SK-N-MC (cell line): ENCODE measurements at regions not wholly inside any gene's neighbourhood (a gene's known extent, or its start where the extent isn't known, plus 50 kb on each side); places are given as distances from the start of the nearest gene placed in this dataset.

ENCODE experiments used
- EZH2 ChIP-seq: fragments of 200-600 bp; sonication (generic); IDR thresholded peaks from one replicate; pipeline ENCODE4 v1.6.1; 2017; ENCODE audit warnings: antibody characterized with exemption
- FOXP2 ChIP-seq: optimal IDR thresholded peaks from 2 replicates; pipeline ENCODE3; 2011; ENCODE audit warnings: mild to moderate bottlenecking, moderate library complexity; ENCODE audit not compliant: insufficient read depth; ENCODE audit errors: extremely low read length, control extremely low read depth
- POLR2AphosphoS5 ChIP-seq: IDR thresholded peaks from 2 replicates; pipeline ENCODE4 v1.6.1; 2012; ENCODE audit warnings: mild to moderate bottlenecking, low read depth, low read length, borderline replicate concordance

GRCh38 chr2:195569255-195569654 lies 87.8 kb upstream of the SLC39A10 start:
- TF ChIP-seq EZH2 (no peak), POLR2AphosphoS5 (no peak), FOXP2 (no peak)
